ENCODE measurements at regions not wholly inside any gene's neighbourhood (a gene's known extent, or its start where the extent isn't known, plus 50 kb on each side); places are given as distances from the start of the nearest gene placed in this dataset.
A peak's percentile ranks its signal among the peaks of the same experiment; 100 is the strongest.
"Not testable (repeated sequence)": the region's sequence is repeated elsewhere in the genome, so short reads cannot be mapped to it uniquely, and the experiment has no call there.

DNA sequence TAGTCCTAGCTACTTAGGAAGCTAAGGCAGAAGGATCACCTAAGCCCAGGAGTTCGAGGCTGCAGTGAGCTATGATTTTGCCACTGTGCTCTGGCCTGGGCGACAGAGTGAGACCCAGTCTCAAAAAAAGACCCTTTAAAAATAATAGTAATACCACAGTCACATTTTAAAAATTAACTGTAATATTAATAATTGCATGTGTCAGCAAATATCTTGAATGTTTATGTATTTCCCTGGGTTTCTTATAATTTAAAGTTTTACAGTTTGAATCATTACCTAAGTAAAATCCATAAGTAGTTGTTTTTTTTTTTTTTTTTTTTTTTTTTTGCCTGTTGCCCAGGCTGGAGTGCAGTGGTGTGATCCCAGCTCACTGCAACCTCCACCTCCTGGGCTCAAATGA, 69.2 kb downstream of the LYZL2 start:
- no peak for DNase-seq

DNA sequence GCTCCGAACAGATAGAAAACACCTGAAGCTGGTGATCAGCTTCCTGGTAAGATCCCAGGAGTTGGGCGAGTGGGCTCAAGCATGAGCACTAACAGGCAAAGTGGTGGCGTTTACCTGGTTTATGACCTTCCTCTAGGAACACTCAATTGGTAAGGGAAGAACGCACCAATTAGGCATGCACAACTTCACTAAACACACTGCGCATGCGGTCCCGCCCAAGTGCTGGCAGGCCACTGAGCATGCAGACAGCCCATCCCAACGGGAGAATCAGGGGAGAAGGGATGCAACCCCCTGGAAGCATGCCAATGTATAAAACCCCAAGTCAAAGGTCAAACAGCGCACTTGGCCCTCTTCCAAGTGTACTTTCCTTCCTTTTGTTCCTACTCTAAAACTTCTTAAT, 70.4 kb downstream of the LYZL2 start:
- DNase-seq, result no peak

DNA sequence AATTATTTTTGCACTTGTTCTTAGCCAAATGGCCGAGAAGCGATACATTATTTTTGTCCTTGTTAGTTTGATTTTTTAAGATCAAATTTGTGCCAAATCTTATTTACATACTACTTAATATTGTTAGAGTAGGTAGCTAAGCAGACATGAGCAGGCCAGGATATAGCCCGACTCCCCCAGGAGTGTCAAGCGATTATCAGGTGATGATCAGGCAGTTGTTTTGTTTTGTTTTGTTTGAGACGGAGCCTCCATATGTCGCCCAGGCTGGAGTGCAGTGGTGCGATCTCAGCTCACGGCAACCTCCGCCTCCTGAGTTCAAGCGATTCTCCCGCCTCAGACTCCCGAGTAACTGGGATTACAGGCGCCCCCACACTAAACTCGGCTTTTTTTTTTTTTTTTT, 71.1 kb downstream of the LYZL2 start:
- DNase-seq, result no peak

DNA sequence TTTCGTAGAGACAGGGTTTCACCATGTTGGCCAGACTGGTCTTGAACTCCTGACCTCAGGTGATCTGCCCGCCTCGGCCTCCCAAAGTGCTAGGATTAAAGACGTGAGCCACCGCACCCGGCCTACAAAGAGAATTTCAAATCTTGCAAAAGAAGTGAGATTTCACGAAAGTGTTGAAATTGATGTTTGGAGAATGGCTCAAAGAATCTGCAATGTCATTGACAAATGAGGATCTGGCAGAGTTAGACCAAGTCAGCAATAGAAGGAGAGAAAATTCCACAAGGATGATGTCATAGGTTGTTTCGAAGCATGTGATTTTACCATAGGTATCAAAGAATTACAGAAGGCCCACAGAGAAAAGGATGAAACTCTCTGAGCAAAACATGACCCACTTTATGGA, 71.7 kb downstream of the LYZL2 start:
- DNase-seq, result no peak

DNA sequence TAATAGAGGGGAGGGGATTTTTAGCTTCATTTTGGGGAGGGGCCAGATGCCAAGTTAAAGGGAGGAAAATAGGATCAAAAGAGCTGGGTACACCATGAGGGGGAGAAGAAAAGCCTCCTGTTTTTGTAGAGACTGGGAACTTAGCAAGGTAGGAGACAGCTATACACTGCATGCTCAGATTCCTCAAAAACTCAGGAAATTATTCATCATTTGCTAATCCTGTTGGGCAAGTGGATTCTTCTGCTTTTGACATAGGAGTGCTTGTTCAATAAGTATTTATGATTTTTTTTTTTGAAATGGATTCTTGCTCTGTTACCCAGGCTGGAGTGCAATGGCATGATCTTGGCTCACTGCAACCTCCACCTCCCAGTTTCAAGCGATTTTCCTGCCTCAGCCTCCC, 73.4 kb downstream of the LYZL2 start:
- no peak for DNase-seq

DNA sequence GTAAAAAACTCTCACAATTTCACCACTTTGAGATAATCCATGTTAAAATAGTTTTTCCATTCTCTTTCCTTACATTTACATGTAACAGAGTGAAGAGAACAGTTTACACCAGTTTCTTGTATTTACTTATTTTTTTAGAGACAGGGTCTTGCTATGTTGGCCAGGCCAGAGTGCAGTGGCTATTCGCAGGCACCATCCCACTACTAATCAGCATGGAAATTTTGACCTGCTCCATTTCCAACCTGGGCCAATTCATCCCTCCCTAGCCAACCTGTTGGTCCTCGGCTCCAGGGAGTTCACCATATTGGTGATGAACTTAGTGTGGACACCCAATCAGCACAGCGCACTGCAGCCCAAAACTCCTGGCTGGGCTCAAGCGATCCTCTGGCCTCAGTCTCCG, 74.1 kb downstream of the LYZL2 start:
- DNase-seq, result no peak

DNA sequence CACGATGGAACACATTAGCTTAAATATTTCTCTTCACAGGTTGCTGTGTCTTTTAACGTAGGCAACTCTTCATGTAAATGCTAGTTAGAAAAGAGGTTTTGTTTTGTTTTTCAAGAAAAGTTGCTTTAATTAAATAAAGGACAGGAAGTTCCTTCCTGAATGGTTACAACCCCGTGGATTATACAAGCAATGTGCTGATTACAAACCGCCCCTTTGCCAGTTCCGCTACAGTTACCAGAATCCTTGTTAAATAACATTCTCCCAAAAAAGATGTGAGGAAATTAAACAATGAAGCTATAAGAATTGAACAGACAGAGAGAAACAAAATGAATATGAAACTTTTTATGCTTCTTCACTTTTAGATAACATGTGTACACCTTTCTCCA, 75.1 kb downstream of the LYZL2 start:
- DNase-seq, result no peak

DNA sequence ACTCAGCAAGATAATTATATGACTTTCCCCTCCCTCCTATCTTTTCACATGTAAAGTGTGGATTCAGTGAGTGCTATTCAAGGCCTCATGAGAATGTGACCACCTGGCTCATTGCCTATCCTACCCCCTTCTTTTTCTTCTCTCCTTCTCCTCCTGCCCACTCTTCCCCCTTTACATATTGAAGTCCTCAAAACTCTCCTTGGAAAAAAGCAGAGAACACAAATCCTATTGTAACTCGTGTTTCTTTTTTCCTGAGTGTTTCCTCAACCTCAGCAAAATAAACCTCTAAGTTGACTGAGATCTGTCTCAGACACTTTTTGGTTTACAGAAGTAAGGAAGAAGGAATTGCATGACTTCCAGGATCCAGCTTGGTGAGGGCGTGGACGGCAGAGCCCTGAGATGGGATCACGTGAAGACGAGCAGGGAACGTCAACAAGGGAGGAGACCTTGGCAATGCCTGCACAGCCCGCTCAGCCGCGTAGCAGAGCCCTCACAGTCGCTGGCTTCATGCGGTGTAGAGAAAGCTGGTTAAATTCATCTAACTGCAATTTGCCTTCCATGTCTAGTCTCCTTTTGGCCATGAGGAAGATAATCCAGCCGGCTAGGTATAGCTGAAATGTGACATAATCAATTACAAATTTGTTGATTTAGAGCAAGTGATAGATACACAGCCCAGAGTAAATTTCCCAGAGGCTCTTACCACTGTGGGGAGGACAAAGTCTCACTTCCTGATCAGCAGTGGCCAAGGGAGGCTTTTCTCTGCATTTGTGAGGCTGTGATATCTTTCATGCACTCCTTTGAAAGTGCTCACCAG, 75.7 kb downstream of the LYZL2 start:
- DNase-seq, result no peak

DNA sequence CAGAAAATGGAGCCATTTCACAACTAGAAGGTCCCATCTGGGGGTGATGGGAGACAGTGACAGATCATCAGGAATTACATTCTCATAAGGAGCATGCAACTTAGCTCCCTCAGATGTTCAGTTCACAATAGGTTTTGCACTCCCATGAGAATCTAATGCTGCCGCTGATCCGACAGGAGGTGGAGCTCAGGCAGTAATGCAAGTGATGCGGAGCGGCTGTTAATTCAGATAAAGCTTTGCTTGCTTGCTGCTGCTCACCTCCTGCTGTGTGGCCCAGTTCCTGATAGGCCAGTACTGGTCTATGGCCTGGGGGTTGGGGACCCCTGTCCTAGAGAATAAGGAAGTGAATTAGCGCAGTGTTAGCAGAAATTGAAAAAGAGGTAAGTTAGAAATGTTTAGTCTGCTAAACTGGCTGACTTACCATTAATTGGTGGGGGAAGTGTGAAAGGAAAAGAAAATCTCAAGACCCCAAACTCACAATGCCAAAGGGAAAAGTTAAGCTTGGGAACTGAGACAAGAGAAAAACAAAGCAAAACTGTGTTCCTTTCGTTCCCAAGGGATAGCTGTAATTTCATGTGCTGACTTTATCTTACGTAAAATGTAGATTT, 76.4 kb downstream of the LYZL2 start:
- no peak for DNase-seq

DNA sequence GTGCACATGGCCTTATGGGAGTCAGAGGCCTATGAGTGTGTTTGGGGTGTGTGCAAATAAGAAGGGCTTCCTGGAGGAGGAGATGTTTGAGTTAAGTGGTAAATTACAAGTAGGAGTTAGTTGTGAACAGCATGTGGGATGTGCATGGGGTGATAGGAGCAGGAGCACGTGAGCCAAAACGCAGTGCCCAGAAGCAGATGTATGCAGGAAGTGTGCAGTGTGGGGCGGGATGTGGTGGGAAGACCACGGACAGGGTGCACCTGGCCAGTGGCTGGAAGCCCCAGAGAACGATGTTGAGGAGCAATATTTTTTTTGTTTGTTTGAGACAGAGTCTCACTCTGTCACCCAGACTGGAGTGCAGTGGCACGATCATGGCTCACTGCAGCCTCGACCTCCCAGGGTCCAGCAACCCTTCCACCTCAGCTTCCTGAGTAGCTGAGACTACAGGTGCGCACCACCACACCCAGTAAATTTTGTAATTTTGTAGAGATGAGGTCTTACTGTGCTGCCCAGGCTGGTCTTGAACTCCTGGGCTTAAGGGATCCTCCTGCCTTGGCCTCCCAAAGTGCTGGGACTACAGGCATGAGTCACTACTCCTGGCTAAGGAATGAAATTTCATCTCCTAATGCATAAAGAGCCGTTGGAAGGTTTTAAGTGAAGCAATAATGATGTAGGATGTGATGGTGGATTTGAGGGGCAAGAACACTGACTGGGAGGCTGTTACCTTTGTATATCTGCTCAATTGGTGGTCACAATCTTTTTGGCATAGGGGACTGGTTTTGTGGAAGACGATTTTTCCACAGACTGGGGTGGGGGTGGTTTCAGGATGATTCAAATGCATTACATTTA, 78.4 kb downstream of the LYZL2 start:
- DNase-seq, result no peak

DNA sequence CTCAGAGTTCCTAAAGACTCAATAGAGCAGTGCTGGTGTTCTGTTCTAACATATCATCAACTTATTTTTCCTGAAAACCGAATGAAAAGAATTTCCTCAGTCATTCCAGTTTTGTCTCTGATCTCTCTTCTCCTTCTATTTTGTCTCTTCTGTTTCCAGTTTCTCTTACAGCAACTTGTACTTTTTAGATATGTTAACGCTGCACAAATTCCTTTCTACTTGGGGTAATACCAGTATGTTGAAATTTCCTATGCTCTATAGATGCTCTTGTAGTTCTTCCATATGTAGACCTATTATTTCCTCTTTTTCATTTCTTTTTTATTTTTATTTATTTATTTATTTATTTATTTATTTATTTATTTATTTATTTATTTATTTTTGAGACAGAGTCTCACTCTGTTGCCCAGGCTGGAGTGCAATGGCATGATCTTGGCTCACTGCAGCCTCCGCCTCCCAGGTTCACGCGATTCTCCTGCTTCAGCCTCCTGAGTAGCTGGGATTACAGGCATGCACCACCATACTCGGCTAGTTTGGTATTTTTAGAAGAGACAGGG, 80.3 kb downstream of the LYZL2 start:
- DNase-seq, result not testable (repeated sequence)

DNA sequence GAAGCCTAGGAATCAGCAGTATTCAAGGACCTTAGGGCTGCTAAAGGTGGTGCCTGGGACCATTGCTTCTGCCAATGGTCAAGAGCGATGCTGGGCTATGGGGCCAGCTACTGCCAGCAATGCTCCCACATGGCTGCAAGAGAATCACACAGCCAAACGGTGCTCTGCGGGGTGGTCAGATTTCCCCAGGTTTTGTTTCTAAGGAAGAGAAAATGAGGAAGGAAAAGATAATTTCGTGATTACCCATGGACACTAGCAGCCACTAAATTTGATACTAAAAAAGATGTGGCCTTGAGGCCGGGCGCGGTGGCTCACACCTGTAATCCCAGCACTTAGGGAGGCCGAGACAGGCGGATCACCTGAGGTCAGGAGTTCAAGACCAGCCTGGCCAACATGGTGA, 83.0 kb downstream of the LYZL2 start:
- DNase-seq, result no peak

DNA sequence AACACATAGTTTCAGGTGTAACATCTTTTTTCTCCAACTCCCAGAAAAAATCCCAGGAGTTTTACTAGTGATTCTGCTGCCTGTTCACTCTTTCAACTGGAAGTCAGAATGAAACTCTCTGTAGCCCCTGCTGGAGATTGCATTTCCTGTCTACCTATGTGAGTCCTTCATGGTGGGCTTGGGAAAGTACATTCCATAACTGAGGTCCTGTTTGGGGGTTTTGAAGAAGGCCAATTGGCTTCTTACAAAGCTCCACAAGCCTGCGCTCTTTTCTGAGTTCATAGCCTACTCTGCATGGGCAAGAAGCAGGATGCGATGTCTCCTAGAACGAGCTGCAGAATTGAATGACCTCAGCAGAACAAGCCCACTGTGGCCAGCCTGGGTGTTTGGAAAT, 86.7 kb downstream of the LYZL2 start:
- DNase-seq, result no peak

DNA sequence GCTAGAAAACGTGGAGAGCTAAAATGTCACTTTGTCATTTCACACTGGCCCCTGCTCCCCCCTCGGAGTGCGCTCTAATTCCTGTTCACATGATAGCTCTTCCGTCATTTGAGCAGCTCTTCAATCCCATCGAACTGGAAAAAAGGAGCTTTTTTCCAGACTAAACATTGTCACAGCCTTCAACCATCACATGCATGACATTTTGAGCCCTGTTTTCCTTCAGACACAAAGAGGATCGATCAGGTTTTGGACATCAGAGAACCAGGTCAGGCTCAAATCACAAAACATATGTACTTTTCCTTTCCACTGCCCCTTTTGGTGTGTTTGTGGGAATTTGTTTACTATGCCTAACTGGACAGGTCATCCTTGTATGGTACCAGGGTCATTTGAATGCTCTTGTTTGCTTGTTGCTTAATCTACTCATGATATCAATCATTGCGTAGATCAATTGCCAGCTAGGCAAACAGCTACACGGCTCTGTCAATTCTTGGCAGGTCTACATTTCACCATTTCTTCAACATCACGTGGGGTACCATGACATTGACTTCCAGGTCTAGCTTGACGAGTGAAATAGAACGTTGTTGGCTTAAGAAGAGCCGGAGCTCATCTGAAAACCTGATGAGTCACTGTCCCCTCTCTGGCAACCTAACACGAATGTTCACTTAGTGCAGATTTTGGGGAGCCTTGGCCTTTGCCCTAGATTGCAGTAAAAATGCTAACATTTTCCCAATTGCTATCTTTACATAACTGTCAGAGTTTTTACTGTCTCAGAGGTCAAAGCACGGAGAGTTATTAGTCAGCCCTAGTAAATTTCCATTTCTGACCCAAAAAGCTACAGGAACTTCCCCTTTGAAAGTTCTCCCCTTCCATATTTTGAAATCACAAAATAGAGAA, 87.3 kb downstream of the LYZL2 start:
- DNase-seq, result no peak

DNA sequence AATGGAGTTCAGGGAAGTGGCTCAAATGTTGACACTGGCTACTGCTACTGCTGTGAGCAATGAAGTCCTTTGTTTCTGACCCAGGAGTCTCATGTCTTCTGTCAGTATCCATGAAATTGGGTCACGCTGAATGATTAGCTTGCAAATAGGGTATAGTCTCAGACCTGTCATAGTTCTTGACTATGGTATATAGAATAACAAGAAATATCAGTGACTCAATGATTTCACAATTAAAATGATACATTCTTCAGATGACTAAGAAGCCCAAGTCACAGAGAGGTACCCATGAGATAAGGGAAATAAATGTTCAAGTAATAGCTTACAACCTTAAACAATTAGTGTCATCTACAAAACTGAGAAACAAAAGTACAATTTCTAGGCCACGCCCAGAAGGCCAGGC, 89.3 kb downstream of the LYZL2 start:
- no peak for DNase-seq

DNA sequence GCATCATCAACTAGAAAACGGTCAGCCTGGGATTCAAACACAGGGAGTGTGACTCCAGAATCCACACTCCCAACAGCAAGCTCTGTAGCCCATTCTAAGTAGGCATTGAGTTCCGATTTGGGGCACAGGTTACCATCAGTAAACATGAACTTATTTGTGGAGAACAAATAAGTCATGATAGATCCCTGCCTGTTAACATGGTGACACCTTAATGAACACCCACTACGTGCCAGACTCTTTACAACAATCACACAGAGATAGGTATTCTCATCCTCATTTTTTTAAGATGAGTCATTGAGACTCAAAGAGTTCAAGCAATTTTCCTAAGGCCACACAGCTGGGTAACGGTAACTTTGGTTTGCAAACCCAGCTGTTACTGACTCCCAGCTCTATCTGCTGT, 91.5 kb downstream of the LYZL2 start:
- DNase-seq, result no peak

DNA sequence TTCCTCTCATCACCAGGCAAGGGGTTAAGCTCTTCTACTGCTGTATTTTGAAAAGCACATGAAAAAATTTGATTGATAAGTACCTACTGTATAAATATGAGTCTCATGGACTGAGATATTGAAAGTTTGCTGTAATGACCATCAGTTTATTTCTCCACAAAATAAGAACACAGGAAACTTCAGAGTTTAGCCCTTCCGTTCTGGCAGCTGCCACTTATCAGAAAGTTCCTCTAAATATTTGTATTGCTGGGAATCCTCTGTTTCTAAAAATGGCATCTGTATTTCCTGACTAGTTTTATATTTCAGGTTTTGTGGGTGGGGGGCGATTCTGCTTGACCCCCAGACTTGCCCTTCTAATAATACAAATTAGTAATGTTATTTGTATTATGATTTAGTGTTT, 92.0 kb downstream of the LYZL2 start:
- no peak for DNase-seq

DNA sequence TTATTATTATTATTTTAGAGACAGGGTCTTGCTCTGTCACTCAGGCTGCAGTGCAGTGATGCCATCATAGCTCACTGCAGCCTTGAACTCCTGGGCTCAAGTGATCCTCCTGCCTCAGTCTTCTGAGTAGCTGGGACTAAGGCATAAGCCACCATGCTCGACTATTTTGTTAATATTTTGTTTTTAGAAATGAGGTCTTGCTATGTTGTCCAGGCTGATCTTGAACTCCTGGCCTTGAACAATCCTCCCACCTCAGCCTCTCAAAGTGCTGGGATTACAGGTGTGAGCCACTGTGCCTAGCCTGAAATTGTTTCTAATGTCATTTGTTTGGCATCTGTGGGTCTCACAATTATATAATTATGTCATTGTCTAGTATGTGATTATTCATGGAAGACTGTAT, 92.4 kb downstream of the LYZL2 start:
- not testable (repeated sequence) for DNase-seq

DNA sequence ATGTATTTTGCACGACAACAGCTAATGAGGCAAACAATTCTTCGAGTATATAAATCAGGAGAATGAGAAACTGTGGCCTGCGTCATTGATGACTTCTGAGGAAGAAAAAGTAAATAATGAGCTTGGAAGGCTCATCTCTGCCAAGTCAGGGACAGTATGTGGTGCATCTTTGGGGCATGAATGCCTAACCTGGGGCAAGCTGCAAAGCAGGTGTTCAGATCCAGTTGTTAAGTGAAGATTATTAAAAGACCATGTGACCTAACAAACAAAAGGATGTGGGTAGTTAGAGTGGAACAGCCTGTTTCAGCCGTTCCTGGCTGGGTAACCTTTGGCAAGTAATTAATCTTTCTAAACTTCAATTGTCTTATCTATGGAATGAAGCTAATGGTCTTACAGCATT, 93.0 kb downstream of the LYZL2 start:
- no peak for DNase-seq

DNA sequence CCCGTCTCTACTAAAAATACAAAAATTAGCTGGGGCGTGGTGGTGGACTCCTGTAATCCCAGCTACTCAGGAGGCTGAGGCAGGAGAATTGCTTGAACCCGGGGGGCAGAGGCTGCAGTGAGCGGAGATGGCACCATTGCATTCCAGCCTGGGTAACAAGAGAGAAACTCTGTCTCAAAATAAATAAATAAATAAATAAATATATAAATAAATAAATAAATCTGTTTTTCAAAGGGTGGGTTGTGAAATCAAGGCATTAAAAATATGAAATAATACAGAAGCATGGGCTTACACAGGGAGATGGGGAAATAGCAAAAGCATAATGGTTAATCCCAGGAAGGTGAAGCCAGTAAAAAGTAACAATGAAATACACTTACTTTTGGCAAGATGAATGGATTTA, 93.9 kb downstream of the LYZL2 start:
- DNase-seq, result no peak

DNA sequence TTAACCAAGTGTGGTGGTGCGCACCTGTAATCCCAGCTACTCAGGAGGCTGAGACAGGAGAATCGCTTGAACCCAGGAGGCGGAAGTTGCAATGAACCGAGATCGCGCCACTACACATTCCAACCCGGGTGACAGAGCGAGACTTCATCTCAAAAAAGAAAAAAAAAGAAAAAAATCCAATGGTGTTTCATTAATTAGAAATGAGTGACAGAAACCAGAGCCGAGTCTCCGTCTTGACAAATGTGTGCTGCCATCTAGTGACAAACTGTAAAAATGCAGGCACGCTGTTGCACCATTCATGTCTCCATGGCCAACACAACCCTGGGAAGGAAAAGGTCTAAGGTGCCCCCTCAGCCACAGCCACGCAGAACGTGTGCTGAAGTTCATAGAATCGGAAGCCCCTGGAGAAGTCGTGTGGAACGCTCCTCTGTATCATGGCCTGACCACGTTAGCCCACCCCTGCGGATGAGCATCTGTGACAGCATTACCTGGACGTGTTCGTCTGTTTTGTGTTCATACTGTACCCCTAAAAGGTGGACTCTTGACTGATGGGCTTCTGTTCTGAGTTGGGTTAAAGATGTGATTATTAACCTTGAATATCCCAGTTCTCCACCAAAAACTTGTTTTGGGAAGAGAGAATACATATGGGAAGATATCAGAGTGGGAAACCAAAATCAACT, 94.9 kb downstream of the LYZL2 start:
- DNase-seq, result peak; percentile 77
